MM.1S (cell line): ENCODE measurements at regions not wholly inside any gene's neighbourhood (a gene's known extent, or its start where the extent isn't known, plus 50 kb on each side); places are given as distances from the start of the nearest gene placed in this dataset.

ENCODE experiments used
- DNase-seq: peaks from one replicate; pipeline ENCODE4 v3.0.0-alpha.2; 2015
- H2AFZ ChIP-seq: fragments of 300-600 bp; sonication (generic); 2 replicates; pipeline ENCODE4 v1.6.0; 2016; ENCODE audit warnings: antibody characterized with exemption, low read length
- H3F3A ChIP-seq: fragments of 300-600 bp; sonication (generic); 2 replicates; pipeline ENCODE4 v1.6.1; 2016; ENCODE audit warnings: mild to moderate bottlenecking, antibody characterized with exemption, low read length, moderate library complexity, mixed read lengths; ENCODE audit not compliant: insufficient read depth
- H3K27ac ChIP-seq: fragments of 300-600 bp; sonication (generic); 2 replicates; pipeline ENCODE4 v1.5.1; 2016; ENCODE audit warnings: mild to moderate bottlenecking, low read length
- H3K27me3 ChIP-seq: fragments of 300-600 bp; sonication (generic); replicated peaks from 2 replicates; pipeline ENCODE4 v1.6.0; 2016; ENCODE audit warnings: low read length; ENCODE audit not compliant: insufficient read depth
- H3K36me3 ChIP-seq: fragments of 300-600 bp; sonication (generic); replicated peaks from 2 replicates; pipeline ENCODE4 v1.6.1; 2016; ENCODE audit warnings: mild to moderate bottlenecking, low read length, mixed read lengths; ENCODE audit not compliant: insufficient read depth
- H3K4me1 ChIP-seq: fragments of 300-600 bp; sonication (generic); 2 replicates; pipeline ENCODE4 v1.6.1; 2016; ENCODE audit warnings: low read length, mixed read lengths
- H3K4me2 ChIP-seq: fragments of 300-600 bp; sonication (generic); 2 replicates; pipeline ENCODE4 v1.6.0; 2016; ENCODE audit warnings: low read depth, low read length
- H3K4me3 ChIP-seq: fragments of 300-600 bp; sonication (generic); 2 replicates; pipeline ENCODE4 v1.5.1; 2016; ENCODE audit warnings: low read length, mixed read lengths
- H3K79me2 ChIP-seq: fragments of 300-600 bp; sonication (generic); 2 replicates; pipeline ENCODE4 v1.6.1; 2016; ENCODE audit warnings: mixed run types, low read length, mixed read lengths
- H3K9ac ChIP-seq: fragments of 300-600 bp; sonication (generic); 2 replicates; pipeline ENCODE4 v1.6.1; 2016; ENCODE audit warnings: low read length, mixed read lengths
- H3K9me2 ChIP-seq: fragments of 300-600 bp; sonication (generic); replicated peaks from 2 replicates; pipeline ENCODE4 v1.6.1; 2016; ENCODE audit warnings: mild to moderate bottlenecking, low read length, mixed read lengths; ENCODE audit not compliant: insufficient read depth
- H3K9me3 ChIP-seq: fragments of 300-600 bp; sonication (generic); replicated peaks from 2 replicates; pipeline ENCODE4 v1.6.1; 2016; ENCODE audit warnings: mild to moderate bottlenecking, low read length, mixed read lengths; ENCODE audit not compliant: insufficient read depth
- H4K20me1 ChIP-seq: fragments of 300-600 bp; sonication (generic); 2 replicates; pipeline ENCODE4 v1.6.1; 2016; ENCODE audit warnings: mild to moderate bottlenecking, low read length, moderate library complexity, mixed read lengths; ENCODE audit not compliant: insufficient read depth
- EZH2 ChIP-seq: fragments of 300-600 bp; sonication (generic); optimal IDR thresholded peaks from 2 replicates; pipeline ENCODE3; 2017; ENCODE audit warnings: low read depth, mild to moderate bottlenecking, antibody characterized with exemption, low read length, mixed read lengths
- EZH2phosphoT487 ChIP-seq: fragments of 300-600 bp; sonication (generic); IDR thresholded peaks from 2 replicates; pipeline ENCODE4 v1.6.1; 2018; ENCODE audit warnings: antibody characterized with exemption, low read length
- TF ChIP-seq, protein P1 (sequence below): fragments of 300-600 bp; sonication (generic); IDR thresholded peaks from 2 replicates; pipeline ENCODE4 v1.5.1; 2016; ENCODE audit warnings: antibody characterized with exemption, low read length, mixed read lengths

DNA sequence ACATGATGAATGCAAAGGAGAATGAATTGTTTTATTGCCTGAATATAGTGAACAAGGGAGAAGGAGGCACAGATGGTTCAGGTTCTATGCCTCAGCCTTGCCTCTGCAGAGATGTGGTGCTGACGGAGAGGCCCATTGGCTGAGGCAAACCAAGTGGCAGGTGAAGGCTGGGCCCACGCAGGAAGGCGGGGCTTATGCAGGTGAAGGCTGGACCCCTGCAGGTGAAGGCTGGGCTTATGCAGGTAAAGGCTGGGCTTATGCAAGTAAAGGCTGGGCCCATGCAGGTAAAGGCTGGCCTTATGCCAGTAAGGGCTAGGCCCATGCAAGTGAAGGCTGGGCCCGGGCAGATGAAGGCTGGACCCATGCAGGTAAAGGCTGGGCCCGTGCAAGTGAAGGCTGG is 414.7 kb downstream of the LRATD1 start:
- Histone ChIP-seq H3K4me2 (no peak overlapping the region), H3K27me3 (no peaks in the 10 kb centered on the region), H3K9me3 (no peaks in the 10 kb centered on the region), H3K4me1 (no peaks in the 10 kb centered on the region), H3K4me3 (no peak overlapping the region), H3K9me2 (no peaks in the 10 kb centered on the region), H2AFZ (no peak overlapping the region), H3F3A (no peaks in the 10 kb centered on the region), H3K27ac (no peak overlapping the region), H4K20me1 (no peaks in the 10 kb centered on the region), H3K36me3 (no peaks in the 10 kb centered on the region), H3K9ac (no peak overlapping the region), H3K79me2 (no peaks in the 10 kb centered on the region)
- no peak for DNase-seq
- TF ChIP-seq, protein P1, sequence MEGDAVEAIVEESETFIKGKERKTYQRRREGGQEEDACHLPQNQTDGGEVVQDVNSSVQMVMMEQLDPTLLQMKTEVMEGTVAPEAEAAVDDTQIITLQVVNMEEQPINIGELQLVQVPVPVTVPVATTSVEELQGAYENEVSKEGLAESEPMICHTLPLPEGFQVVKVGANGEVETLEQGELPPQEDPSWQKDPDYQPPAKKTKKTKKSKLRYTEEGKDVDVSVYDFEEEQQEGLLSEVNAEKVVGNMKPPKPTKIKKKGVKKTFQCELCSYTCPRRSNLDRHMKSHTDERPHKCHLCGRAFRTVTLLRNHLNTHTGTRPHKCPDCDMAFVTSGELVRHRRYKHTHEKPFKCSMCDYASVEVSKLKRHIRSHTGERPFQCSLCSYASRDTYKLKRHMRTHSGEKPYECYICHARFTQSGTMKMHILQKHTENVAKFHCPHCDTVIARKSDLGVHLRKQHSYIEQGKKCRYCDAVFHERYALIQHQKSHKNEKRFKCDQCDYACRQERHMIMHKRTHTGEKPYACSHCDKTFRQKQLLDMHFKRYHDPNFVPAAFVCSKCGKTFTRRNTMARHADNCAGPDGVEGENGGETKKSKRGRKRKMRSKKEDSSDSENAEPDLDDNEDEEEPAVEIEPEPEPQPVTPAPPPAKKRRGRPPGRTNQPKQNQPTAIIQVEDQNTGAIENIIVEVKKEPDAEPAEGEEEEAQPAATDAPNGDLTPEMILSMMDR = no peak
- TF ChIP-seq EZH2 = no peak
- no peak for TF ChIP-seq EZH2phosphoT487

DNA sequence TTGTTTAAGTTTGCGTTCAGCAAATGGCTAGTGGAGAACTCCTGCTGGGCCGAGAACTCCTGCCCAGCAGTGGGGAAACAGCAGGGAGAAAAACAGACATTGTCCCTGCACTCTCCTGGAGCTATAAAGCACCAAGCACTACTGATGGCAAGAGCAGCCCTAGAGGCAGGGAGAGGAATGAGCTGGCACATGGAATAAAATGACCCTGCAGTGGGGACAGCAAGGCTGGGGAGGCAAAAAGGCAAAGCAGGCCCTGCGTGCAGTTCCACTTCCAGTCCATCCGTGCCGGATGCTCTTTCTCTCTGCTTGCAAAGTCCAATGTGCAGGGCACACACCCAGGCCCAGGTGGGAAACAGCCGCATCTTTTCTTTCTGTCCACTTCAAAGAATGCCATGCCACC is 415.5 kb downstream of the LRATD1 start:
- Histone ChIP-seq H2AFZ (no peak overlapping the region), H3K4me3 (no peak overlapping the region), H3K4me1 (no peaks in the 10 kb centered on the region), H3K79me2 (no peaks in the 10 kb centered on the region), H3K9me2 (no peaks in the 10 kb centered on the region), H3K27ac (no peak overlapping the region), H3K4me2 (no peak overlapping the region), H3F3A (no peaks in the 10 kb centered on the region), H3K9me3 (no peaks in the 10 kb centered on the region), H3K9ac (no peak overlapping the region), H3K27me3 (no peaks in the 10 kb centered on the region), H3K36me3 (no peaks in the 10 kb centered on the region), H4K20me1 (no peaks in the 10 kb centered on the region)
- TF ChIP-seq EZH2phosphoT487 = no peak
- no peak for TF ChIP-seq EZH2
- TF ChIP-seq, protein P1 = no peak
- no peak for DNase-seq

DNA sequence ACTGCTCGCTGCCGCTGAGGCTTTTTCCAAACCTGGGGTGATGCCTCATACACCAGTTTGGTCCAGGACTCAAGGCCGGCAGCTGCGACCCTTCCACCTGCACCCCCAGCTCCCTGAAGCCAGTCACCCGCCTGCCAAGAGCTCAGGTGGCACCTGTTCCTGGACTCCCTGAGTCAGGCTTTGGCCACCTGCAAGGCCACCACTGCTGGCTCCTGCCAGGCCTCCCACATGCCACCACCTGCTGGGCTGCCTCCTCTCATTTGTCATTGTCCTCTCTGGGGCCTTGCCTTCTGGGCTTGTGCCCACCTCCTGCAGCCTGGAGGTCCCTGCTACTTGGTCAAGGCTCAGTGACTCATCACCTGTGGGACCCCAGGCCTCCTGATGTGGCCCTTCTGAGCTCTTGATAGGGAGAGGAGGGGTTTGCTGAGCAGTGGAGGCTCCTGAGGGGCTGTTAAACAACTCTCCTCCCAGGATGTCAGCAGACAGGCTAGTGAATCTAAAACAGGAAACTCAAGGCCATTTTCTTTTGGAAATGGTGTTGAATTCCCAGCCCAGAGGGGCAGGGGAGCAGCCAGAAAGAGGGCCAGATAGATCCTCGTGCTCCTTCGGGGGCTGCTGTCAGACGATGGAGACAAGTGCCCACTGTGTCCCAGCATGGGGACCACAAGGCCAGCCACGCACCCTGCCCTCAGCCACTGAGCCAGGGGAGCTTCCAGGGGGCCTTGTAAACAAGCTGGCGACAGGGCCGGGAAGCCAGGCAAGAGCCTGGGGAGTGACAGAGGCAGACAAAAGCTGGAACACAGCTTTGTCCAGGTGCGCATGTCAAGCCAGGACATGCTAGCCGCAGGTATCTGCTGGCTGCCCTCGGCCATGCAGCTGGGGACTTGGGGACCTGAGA is 416.8 kb downstream of the LRATD1 start:
- Histone ChIP-seq H3K9ac (no peak overlapping the region), H3K27me3 (no peaks in the 10 kb centered on the region), H2AFZ (no peak overlapping the region), H4K20me1 (no peaks in the 10 kb centered on the region), H3K9me2 (no peaks in the 10 kb centered on the region), H3K36me3 (no peaks in the 10 kb centered on the region), H3K4me2 (no peak overlapping the region), H3K4me3 (no peak overlapping the region), H3K27ac (no peak overlapping the region), H3K4me1 (no peaks in the 10 kb centered on the region), H3F3A (no peaks in the 10 kb centered on the region), H3K79me2 (no peaks in the 10 kb centered on the region), H3K9me3 (no peaks in the 10 kb centered on the region)
- TF ChIP-seq EZH2phosphoT487 = no peak
- TF ChIP-seq, protein P1 = no peak
- TF ChIP-seq EZH2 = no peak
- DNase-seq = no peak
